NCI-H2196 (cell line): ENCODE measurements at regions not wholly inside any gene's neighbourhood (a gene's known extent, or its start where the extent isn't known, plus 50 kb on each side); places are given as distances from the start of the nearest gene placed in this dataset.
"Not testable (repeated sequence)": the region's sequence is repeated elsewhere in the genome, so short reads cannot be mapped to it uniquely, and the experiment has no call there.

Experiments used
- DNase-seq: peaks from one replicate; lab custom pipeline; 2025; ENCODE audit not compliant: unreplicated experiment; lab: John Stamatoyannopoulos, UW

DNA sequence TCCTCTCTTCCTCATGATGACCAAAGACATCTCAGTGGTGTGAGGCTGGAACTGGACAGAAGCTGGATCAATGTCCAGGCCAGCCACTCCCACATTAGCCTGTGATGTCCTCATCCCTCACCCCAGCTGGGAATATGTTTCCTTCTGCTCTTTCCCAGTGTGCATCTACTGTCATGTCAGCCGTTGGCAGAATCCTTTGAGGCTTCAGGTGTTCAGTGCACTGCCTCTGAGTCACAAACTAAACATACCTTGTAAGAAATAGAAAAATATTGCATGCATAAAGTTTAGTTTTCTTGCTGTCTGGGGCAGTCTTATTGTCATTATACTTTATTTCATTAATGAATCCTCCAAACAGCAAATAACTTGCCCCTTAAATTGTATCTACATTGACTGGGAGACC lies 161.6 kb upstream of the RASGRP1 start:
- no peak for DNase-seq

DNA sequence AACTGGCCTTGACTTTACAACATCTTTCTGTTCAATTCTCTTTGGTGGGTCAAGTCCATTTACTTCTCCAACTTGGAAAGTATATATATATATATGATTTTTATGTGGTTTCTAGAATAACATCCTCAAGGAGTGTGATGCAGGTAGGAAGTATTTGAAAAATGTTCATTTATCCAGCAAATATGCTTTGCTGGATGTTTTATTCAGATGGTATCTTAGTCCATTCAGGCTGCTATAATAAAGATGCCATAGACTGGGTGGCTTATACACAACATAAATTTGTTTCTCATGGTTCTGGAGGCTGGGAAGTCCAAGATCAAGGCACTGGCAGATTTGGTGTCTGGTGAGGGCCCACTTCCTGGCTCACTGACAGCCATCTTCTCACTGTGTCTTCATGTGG lies 168.7 kb upstream of the RASGRP1 start:
- no peak for DNase-seq

DNA sequence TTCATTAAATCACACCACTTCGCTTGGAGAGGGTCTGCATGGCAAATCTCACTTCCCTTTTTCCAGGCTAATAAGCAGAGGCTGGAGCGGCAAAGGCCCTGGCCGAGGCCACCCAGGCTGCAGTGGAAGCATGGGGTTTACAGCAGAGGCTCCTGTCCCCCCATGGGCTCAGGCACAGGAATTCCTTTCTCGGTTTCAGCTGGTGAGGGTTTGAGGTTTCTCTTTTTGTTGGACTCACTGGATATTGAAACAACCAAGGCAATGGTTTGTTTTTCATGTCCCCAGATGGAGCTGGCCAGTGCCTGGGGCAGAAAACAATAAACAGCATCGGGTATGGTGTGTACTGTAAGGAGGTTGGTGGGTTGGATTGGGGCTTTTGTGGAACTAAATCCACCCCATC lies 175.6 kb upstream of the RASGRP1 start:
- no peak for DNase-seq

DNA sequence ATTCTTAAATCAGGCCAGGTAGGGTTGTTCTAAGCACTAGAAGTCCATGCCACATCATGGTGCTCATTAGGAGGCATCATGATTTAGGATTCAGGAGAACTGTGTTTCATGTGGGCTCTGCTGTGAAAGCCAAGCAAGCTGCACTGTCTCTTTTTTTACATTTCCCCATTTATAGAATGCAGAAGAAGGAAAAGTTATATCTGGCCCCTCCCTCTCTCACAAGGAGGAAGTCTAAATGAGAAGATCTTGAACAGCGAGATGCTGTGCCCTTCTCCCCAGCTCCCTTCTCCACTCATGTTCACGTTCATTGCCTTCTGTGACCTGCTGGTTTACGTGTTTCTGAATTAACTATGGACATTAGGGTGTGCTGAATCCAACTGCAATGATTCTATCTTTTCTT lies 178.5 kb upstream of the RASGRP1 start:
- no peak for DNase-seq

DNA sequence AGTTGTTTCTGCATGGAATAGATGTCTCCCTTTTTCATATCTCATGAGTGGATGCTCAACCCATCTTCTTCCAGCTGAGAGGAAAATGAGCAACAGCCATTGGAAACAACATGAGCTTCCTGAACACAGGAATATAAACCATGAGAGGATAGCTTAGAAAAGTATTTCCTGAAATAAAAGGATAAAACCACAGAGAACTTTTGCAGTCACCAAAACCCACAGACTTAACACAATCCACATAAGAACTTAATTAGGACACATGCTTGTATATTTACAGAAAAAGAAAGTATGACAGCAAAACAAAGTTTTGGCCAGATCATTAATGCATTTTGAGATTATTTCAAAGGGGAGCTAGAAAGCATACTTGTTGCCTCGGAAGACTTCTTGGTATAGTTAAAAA lies 180.5 kb upstream of the RASGRP1 start:
- DNase-seq = no peak

DNA sequence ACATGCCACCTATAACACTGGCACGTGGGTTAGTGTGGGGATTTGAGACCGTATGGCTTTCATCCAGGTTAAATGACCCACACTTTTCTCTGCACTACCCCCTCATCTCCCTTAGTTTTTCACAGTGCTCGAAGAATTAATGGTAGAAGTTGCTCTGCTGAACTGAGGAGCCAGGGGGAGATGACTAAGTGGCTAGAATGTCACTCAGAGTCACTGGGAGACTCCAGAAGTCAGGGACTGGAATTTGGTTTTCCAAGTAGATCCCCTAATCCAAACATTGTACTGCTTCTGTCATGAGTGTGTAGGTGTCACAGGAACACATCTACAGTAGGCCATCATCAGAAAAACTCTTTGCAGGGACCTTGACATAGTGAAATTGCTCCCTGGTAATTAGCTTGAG lies 181.0 kb upstream of the RASGRP1 start:
- DNase-seq = no peak

DNA sequence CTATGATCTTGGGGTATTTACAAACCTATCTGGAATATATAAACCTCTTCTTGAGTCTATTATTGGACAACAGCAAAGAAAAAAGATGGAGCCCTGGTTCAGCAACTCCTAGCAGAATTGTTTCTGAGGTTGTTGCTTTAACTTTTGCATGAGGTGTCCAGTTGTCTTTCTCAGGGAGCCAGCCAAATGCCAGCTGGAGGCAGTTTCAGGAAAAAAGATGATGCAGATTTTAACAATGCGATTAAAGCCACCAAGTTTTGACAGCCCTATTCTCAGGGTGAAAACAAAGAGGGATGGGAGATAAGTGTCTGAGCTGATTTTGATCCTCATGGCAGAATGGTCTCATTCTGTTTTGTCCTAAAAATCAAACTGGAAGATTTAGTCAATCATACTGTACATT lies 181.6 kb upstream of the RASGRP1 start:
- DNase-seq = no peak

DNA sequence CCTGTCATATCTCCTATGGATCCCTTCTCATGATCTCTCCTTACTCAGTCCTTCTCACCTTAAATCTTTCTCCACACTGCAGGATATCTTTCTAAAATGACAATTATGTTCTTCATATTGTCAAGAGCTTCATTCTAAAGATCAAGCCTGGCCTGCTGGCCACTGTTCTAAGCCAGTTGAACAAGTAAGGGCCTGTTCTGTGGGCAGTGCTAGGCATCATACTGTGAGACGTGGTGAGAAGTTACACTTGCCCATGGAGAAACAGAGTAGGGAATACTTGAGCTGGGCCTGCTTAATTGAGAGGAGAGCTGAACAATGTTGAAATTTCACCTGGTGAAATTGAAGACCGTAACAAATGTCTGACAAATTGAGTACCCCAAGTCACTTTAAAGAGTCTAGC lies 184.1 kb upstream of the RASGRP1 start:
- no peak for DNase-seq

DNA sequence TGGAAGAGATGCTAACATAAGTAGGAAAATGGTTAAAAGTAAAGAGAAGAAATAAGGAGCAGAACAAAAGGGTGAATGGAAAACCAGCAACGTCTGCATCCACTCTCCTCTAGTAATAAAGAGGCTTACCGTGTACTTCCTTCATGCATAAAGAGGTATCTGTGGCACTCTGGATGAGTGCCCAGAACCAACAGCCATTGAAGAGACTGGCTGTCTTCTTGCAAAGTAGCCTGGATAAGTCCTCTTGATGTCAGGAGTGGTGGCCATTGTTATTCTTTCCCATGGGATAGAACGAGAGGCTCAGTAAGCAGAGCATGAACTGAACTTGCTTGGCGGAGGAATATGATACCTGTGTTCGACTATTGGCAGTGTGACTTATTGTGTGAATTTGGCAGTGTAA lies 186.2 kb upstream of the RASGRP1 start:
- DNase-seq = peak; percentile 14

DNA sequence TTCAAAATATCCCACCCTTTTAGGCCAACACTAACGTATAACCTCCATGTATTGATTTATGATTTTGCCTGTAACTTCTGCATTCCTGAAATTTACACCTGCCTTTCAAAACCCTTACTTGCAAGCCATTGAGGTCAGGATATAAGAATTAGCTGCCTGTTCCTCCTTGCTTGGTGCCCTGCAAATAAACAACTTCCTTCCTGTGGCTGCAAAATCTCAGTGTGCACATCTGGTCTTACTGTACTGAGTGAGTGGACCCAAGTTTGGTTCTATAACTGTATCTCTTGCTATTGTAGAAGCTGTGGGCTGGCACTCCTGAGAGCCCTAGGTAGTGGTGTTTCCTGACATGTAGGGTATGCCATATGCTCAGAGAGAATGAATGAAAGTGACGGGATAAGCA lies 191.1 kb upstream of the RASGRP1 start:
- no peak for DNase-seq

DNA sequence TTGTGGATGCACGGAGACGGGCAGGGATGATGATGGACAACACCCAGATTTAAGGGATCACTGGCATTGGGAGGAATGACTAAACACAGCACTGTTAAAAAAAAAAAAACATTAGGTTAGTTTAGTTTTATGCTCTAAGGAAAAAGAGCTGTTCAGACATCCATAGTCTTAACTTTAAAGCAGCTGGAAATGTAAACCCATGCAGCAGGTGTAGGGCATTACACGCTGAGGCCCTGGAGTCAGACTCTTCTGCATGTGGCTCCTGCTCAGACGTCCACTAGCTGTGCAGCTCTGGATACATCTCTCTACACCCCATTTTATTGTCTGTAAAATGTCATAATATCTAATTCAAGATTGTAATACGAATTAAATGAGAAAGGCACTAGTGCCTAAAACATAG lies 191.8 kb upstream of the RASGRP1 start:
- no peak for DNase-seq

DNA sequence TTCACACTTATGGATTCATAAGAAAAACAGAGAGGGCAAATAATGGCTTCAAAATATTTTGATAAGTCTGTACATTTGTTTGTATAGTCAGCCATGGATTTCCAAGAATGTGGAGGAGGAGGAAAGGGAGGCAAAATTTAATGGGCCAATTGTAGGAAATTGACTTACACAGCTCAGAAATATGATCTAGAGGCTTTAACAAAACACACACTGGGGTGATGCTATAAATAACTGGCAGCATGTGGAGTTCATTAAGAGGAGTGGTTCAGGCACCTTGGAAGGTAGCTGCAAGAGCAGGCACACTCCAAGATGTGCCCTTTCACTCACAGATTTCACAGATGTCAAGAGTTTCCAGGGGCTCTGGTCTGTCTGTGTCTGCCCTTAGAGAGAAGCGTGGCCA lies 193.4 kb upstream of the RASGRP1 start:
- no peak for DNase-seq

DNA sequence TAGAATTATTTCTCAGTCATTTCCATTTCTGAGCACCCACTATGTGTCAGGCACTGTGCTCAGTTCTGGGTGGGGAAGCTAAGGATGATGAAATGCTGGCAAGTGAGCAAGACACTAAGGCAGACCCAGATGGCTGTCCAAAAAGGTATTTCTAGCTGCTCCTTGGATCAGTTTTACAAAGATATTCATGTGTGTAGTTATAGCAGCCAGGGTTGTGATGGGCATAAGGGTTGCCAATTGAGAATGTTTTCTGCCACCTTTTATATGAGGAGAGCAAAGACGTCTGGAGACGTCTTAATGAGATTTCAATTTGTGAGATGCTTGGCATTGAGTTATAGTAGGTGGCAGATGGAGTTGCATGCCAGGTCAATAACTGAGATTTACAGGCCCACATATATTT lies 197.1 kb upstream of the RASGRP1 start:
- no peak for DNase-seq

DNA sequence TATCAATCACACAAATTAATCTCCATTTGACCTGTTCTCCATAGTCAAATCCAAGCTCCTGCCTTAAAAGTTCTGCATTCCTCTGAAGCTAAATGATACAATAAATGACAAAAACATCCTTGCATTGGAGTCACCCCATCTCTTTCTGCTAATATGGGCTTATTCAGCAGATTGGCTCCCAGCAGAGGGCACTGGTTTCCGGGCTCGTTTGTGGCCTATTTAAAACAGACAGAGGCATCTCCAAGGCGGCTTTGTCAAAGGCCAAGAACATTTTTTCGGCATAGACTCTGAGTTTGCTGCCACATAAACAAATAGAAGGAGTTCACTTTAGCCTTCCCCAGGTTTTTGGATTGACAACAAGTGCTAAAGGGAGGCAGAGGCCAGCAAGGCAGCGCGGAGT lies 204.4 kb upstream of the RASGRP1 start:
- DNase-seq = no peak

DNA sequence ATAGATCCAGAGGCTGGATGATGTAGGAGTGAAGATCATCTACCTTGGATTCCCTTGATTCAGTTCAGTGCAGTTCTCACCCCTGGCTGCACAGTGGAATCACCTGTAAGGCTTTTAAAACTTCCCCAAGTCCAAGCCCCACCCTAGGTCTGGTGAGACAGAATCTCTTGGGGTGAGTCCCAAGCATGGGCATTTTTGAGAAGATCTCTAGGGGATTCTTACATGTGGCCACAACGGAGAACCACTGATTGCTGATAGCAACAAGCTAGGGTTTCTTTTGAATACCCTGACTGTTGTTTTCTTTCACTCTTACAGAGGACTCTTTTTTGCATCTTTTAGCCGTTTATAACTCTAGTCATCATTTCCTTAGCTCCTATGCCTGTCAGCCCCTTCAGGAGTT lies 204.9 kb upstream of the RASGRP1 start:
- no peak for DNase-seq

DNA sequence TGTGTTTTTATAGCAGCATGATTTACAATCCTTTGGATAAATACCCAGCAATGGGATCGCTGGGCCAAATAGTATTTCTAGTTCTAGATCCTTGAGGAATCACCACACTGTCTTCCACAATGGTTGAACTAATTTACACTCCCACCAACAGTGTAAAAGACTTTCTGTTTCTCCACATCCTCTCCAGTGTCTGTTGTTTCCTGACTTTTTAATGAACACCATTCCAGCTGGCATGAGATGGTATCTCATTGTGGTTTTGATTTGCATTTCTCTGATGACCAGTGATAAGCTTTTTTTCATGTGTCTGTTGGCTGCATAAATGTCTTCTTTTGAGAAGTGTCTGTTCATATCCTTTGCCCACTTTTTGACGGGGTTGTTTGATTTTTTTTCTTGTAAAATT lies 209.5 kb upstream of the RASGRP1 start:
- not testable (repeated sequence) for DNase-seq

DNA sequence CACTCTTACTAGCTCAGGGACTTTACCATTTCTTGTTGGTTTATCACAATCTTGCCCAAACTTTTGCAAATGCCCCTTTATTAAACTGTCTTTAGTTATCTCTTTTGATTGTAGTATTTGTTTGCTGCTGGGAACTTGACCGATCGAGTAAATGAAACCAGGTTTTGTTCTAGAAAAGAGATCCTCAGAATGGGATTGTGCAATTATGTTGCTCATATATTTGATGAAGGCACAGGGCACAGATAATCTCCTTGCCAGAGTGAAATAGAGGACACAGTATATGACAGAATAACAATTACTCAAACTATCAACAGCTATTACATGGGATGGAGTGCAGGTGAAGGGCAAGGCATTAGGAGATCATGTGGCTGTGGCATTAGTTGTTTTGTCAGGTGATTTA lies 216.6 kb upstream of the RASGRP1 start:
- DNase-seq = no peak

DNA sequence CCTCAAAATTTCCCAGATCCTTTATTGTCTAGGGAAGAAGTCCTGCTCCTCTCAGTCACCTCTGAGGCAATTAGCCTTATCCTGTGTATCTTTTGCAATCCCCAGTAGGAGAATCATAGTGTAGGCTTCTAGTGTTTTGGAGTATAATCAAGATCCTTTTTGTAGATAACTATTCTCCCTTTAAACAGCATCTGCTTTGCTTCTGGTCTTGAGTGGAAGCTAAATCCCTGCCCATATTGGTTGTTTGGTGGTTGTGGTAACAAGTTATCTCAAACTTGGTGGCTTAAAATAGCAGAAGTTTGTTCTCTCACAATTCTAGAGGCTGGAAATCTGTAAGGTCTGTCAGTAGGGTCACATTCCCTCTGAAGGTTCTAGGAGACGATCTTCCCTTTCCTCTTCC lies 217.5 kb upstream of the RASGRP1 start:
- DNase-seq = no peak

DNA sequence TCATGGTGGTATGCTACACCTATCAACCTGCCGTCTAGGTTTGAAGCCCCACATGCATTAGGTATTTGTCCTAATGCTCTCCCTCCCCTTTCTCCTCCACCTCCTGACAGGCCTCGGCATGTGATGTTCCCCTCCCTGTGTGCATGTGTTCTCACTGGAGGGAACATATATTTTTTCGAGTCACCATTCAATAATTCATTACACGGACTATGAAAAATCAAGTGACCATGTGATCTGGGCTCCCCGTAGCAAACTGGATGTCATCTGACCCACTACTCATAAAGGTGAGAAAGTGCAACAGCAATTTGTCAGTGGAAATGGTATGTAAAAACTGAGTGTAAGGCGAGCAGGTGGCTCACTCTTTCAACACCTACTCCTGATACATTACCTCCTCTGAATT lies 224.3 kb upstream of the RASGRP1 start:
- DNase-seq = no peak

DNA sequence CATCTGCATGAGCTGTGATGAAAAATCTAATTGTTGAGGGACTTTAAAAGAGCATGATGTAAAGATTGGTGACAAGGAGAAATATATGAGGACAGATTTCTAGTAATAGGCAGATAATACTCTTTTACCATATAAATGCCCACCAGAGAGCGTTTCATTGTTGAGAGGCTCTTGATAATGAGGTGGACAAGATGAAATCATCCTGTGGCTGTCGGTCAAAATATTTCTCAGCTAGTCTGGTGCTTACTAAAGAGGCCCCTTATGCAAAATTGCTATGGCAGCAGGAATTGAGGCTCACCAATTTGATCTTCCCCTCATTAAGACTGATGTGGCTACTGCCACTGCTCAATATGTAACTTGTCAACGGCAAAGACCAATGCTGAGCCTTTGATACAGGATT lies 225.0 kb upstream of the RASGRP1 start:
- DNase-seq = no peak

DNA sequence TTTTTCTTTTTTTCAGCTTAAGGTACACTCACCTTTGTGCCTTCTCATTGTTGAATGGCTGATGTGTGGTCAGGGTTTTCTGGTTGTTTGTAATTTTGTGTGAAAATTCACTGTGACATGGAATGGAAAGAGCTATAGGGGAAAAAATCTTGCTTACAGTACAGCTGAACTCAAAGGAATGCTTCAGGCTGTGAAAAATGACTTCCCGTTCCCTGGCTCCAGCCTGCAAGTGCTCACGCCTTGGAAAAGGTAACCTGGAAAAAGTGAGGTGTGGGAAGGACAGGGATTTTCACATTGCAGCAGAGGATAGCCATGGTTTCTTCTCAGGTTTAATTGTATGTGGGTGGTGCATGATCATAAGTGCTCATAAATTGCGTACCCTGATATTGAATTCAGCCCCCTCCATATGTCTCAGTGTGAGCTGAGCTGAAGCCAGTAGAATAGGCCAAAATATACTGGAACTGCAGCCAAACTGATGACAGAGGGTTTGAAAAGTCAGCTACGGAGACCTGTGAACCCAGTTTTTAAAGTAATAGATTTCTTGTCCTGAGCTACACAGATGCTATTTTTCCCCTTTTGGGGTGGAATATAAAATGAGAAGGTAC lies 228.7 kb upstream of the RASGRP1 start:
- DNase-seq = no peak

DNA sequence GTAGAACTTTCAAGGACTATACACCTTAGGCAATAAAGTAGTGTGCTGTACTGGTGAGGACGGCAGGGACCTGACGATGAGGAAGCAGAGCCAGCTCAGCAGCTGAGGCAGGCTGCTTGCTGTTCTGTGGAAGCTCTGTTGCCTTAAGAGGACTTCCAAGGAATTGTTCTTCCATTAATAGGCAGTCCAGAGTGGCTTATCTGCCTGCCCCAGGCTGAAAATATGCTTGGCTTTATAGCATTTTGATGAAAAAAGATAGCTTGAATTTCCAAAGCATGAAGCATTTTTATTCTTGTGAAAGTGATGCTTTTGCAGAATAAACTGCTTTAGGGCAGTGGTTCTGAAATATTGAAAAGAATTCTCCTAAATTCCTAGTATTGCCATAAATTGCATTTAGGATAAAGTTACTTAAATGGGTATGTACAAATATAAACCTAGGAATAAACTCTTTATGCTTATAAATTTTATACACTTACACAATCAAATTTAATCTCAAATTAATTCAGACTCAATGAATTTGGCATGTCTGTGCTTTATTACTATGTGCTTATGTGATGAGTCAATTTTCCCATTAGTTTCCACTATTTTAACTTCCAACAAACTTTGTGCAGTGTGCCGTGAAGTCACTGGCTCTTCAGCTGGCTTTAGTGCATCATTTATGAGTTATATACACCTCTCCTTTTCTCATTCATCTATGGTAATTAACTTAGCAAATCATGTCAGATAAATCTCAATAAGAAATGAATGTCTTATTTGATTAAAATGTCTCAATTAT lies 231.0 kb upstream of the RASGRP1 start:
- DNase-seq = no peak

DNA sequence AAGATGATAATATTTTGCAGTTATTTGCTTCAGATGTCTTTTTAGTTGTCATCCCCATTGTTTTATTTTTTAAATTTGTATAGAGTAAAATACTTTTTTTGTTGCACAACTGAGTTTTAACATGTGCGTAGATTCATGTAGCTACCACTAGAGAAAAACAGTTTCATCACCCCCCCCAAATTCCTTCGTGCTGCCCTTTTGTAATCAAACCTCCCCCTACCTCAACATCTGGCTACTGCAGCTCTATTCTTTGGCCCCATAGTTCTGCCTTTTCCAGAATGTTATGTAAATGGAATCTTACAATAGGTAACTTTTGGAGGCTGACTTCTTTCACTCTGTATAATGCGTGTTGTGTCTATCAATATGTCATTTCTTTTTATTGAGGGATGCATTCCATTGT lies 232.0 kb upstream of the RASGRP1 start:
- no peak for DNase-seq
